ENCODE measurements at regions not wholly inside any gene's neighbourhood (a gene's known extent, or its start where the extent isn't known, plus 50 kb on each side); places are given as distances from the start of the nearest gene placed in this dataset.

- TF ChIP-seq POLR2A (IDR thresholded peaks at IDR 0.05; ENCODE audit: low read length) (no peak), GATA1 (IDR thresholded peaks at IDR 0.05; ENCODE audit: low read depth, low read length) (no peak)
Observed at GRCh38 chr21:35779690-35780570, 280.4 kb downstream of the SETD4 start.

Data from erythroblast (primary cell).